H1 (cell line): ENCODE measurements at regions not wholly inside any gene's neighbourhood (a gene's known extent, or its start where the extent isn't known, plus 50 kb on each side); places are given as distances from the start of the nearest gene placed in this dataset.

Experiments used
- CTCF ChIA-PET: fragments of 300-600 bp; sonication (Branson Sonifier 250); formaldehyde crosslinking; loops from one replicate; lab custom pipeline; 2021; ENCODE audit not compliant: partially characterized antibody; lab: Charles Lee
- POLR2A ChIA-PET: fragments of 300-600 bp; sonication (Branson Sonifier 250); formaldehyde crosslinking; loops from one replicate; lab custom pipeline; 2021; ENCODE audit warnings: inconsistent platforms; ENCODE audit not compliant: partially characterized antibody; lab: Charles Lee
- DNase-seq, 2 experiments: peaks; one replicate each; pipeline versions ENCODE4 v3.0.0 to v3.0.0-alpha.2; 2010 to 2022; ENCODE audit warnings: low spot score in 2 of 2, low read depth in 1 of 2, mixed read lengths in 1 of 2
- FAIRE-seq: peaks from 2 replicates; lab custom pipeline; 2011; peaks lifted over from hg19 to GRCh38; lab: Jason Lieb, UNC
- H2AFZ ChIP-seq: 2 replicates; pipeline ENCODE4 v1.8.1; 2012; ENCODE audit warnings: low read length, inconsistent platforms
- H2AK5ac ChIP-seq: 2 replicates; pipeline ENCODE4 v1.6.1; 2013; ENCODE audit warnings: low read depth, low read length
- H2BK120ac ChIP-seq: replicated peaks from 2 replicates; pipeline ENCODE3; 2013; ENCODE audit warnings: low read depth, low read length, inconsistent platforms
- H2BK12ac ChIP-seq: 2 replicates; pipeline ENCODE4 v1.6.1; 2013; ENCODE audit warnings: low read depth, low read length
- H2BK15ac ChIP-seq: 2 replicates; pipeline ENCODE4 v1.6.1; 2013; ENCODE audit warnings: low read length
- H2BK20ac ChIP-seq: 2 replicates; pipeline ENCODE4 v1.6.1; 2013; ENCODE audit warnings: low read length
- H2BK5ac ChIP-seq: 2 replicates; pipeline ENCODE4 v1.6.1; 2013; ENCODE audit warnings: low read depth, low read length
- H3K14ac ChIP-seq: 2 replicates; pipeline ENCODE4 v1.6.1; 2013; ENCODE audit warnings: inconsistent platforms; ENCODE audit not compliant: insufficient read length
- H3K18ac ChIP-seq: 2 replicates; pipeline ENCODE4 v1.6.1; 2013; ENCODE audit warnings: low read length; ENCODE audit errors: extremely low read depth
- H3K23ac ChIP-seq: 2 replicates; pipeline ENCODE4 v1.6.1; 2013; ENCODE audit warnings: inconsistent platforms; ENCODE audit not compliant: insufficient read length
- H3K23me2 ChIP-seq: 2 replicates; pipeline ENCODE4 v1.6.1; 2013; ENCODE audit warnings: low read depth, low read length
- H3K27ac ChIP-seq: 2 replicates; pipeline ENCODE4 v1.6.1; 2011; ENCODE audit warnings: low read depth, low read length, inconsistent platforms
- H3K27me3 ChIP-seq, 4 experiments: replicated peaks in 1 of 4; 1 replicate in 1 of 4; 2 replicates in 3 of 4; pipeline versions ENCODE4 v1.6.1 to v1.8.1; 2011 to 2013; ENCODE audit warnings: low read length in 3 of 4, mild to moderate bottlenecking in 3 of 4, inconsistent platforms in 2 of 4, mixed read lengths in 2 of 4, moderate library complexity in 1 of 4; ENCODE audit not compliant: control insufficient read depth in 3 of 4, insufficient read depth in 3 of 4; ENCODE audit errors: extremely low read depth in 1 of 4
- H3K36me3 ChIP-seq, 4 experiments: 2 replicates each; pipeline versions ENCODE4 v1.6.1 to v1.8.1; 2011 to 2013; ENCODE audit warnings: mild to moderate bottlenecking in 4 of 4, low read length in 3 of 4, moderate library complexity in 2 of 4, control low read depth in 1 of 4, inconsistent platforms in 1 of 4; ENCODE audit not compliant: insufficient read depth in 4 of 4, control insufficient read depth in 2 of 4
- H3K4ac ChIP-seq: replicated peaks from 2 replicates; pipeline ENCODE3; 2013; ENCODE audit warnings: low read length, low read depth, mixed read lengths, inconsistent platforms; ENCODE audit not compliant: insufficient read length
- H3K4me1 ChIP-seq, 4 experiments: replicated peaks in 1 of 4; 1 replicate in 1 of 4; 2 replicates in 3 of 4; pipeline versions ENCODE4 v1.6.1 to v1.8.1; 2011 to 2013; ENCODE audit warnings: low read length in 3 of 4, inconsistent platforms in 2 of 4, mixed read lengths in 1 of 4; ENCODE audit not compliant: insufficient read depth in 4 of 4, control insufficient read depth in 3 of 4
- H3K4me2 ChIP-seq, 2 experiments: 2 replicates each; pipeline versions ENCODE4 v1.6.1 to v1.8.1; 2011 to 2013; ENCODE audit warnings: low read depth in 2 of 2, low read length in 2 of 2, control low read depth in 1 of 2, inconsistent platforms in 1 of 2, mild to moderate bottlenecking in 1 of 2; ENCODE audit not compliant: insufficient read depth in 1 of 2
- H3K4me3 ChIP-seq, 4 experiments: fragments of 200-600, 300-600 bp in 1 of 4; sonication (generic), shearing (Covaris generic), sonication (Bioruptor Twin) in 1 of 4; 2 replicates each; pipeline versions ENCODE4 v1.5.1 to v1.8.1; 2011 to 2016; ENCODE audit warnings: low read length in 4 of 4, low read depth in 3 of 4, control low read depth in 2 of 4, inconsistent platforms in 2 of 4, mild to moderate bottlenecking in 2 of 4, mixed read lengths in 1 of 4, moderate library complexity in 1 of 4; ENCODE audit not compliant: insufficient read depth in 2 of 4; ENCODE audit errors: extremely low read depth in 1 of 4
- H3K56ac ChIP-seq: replicated peaks from 2 replicates; pipeline ENCODE3; 2013; ENCODE audit warnings: low read depth, mild to moderate bottlenecking, mixed read lengths, low read length, inconsistent platforms; ENCODE audit not compliant: insufficient read length
- H3K79me1 ChIP-seq: 2 replicates; pipeline ENCODE4 v1.6.1; 2013; ENCODE audit warnings: low read depth, low read length, control low read depth
- H3K79me2 ChIP-seq, 2 experiments: 2 replicates each; pipeline versions ENCODE4 v1.6.1 to v1.8.1; 2012 to 2013; ENCODE audit warnings: low read length in 2 of 2, mild to moderate bottlenecking in 2 of 2, inconsistent platforms in 1 of 2; ENCODE audit not compliant: insufficient read depth in 2 of 2, control insufficient read depth in 1 of 2
- H3K9ac ChIP-seq, 4 experiments: replicated peaks in 1 of 4; 1 replicate in 1 of 4; 2 replicates in 3 of 4; pipeline versions ENCODE4 v1.6.1 to v1.8.1; 2011 to 2013; ENCODE audit warnings: low read depth in 3 of 4, low read length in 3 of 4, control low read depth in 2 of 4, mild to moderate bottlenecking in 2 of 4, moderate library complexity in 2 of 4, inconsistent platforms in 1 of 4; ENCODE audit errors: extremely low read depth in 1 of 4
- H3K9me3 ChIP-seq, 2 experiments: 2 replicates each; pipeline versions ENCODE4 v1.6.1 to v1.8.1; 2012 to 2013; ENCODE audit warnings: mild to moderate bottlenecking in 2 of 2, moderate library complexity in 2 of 2, control low read depth in 1 of 2, inconsistent platforms in 1 of 2, low read depth in 1 of 2, low read length in 1 of 2, mixed read lengths in 1 of 2; ENCODE audit not compliant: insufficient read depth in 2 of 2
- H4K20me1 ChIP-seq, 2 experiments: replicated peaks in 1 of 2; 2 replicates each; pipeline versions ENCODE3 to v1.8.1; 2011 to 2013; ENCODE audit warnings: inconsistent platforms in 2 of 2, low read length in 2 of 2, mild to moderate bottlenecking in 1 of 2; ENCODE audit not compliant: insufficient read depth in 2 of 2, control insufficient read depth in 1 of 2
- H4K5ac ChIP-seq: 2 replicates; pipeline ENCODE4 v1.6.1; 2013; ENCODE audit warnings: low read length, low read depth, mixed read lengths, inconsistent platforms; ENCODE audit not compliant: insufficient read length
- H4K8ac ChIP-seq: 2 replicates; pipeline ENCODE4 v1.8.0; 2013; ENCODE audit warnings: mild to moderate bottlenecking, moderate library complexity, low read length, inconsistent platforms; ENCODE audit not compliant: insufficient read depth; ENCODE audit errors: extremely low read depth
- H4K91ac ChIP-seq: replicated peaks from 2 replicates; pipeline ENCODE3; 2013; ENCODE audit warnings: low read length, mixed read lengths, inconsistent platforms; ENCODE audit not compliant: insufficient read length
- BACH1 ChIP-seq: IDR thresholded peaks from 2 replicates; pipeline ENCODE4 v1.6.1; 2012; ENCODE audit warnings: low read length, improper control_type of control experiment
- BRCA1 ChIP-seq: IDR thresholded peaks from 2 replicates; pipeline ENCODE4 v1.6.1; 2012; ENCODE audit warnings: low read depth, low read length, improper control_type of control experiment
- HDAC6 ChIP-seq: IDR thresholded peaks from one replicate; pipeline ENCODE4 v1.7.1; 2012; ENCODE audit warnings: low read depth, mild to moderate bottlenecking, inconsistent platforms, low read length, moderate library complexity
- KDM1A ChIP-seq: fragments of 200-600, 300-600 bp; sonication (generic); IDR thresholded peaks from 2 replicates; pipeline ENCODE4 v1.7.1; 2016; ENCODE audit warnings: mild to moderate bottlenecking, low read length, borderline replicate concordance
- KDM4A ChIP-seq: IDR thresholded peaks from one replicate; pipeline ENCODE4 v1.7.1; 2012; ENCODE audit warnings: low read depth, mild to moderate bottlenecking, moderate library complexity, low read length, inconsistent platforms; ENCODE audit not compliant: severe bottlenecking
- POU5F1 ChIP-seq: IDR thresholded peaks from 2 replicates; pipeline ENCODE4 v1.6.1; 2011; ENCODE audit warnings: low read depth, mild to moderate bottlenecking, low read length, moderate library complexity
- RXRA ChIP-seq: IDR thresholded peaks from 2 replicates; pipeline ENCODE4 v1.6.1; 2011; ENCODE audit warnings: low read depth, mild to moderate bottlenecking, low read length, moderate library complexity; ENCODE audit not compliant: insufficient read depth
- SP1 ChIP-seq: IDR thresholded peaks from 2 replicates; pipeline ENCODE4 v1.6.1; 2011; ENCODE audit warnings: low read depth, low read length
- TBP ChIP-seq: IDR thresholded peaks from 2 replicates; pipeline ENCODE4 v1.6.1; 2011; ENCODE audit warnings: low read depth, low read length, improper control_type of control experiment
- TEAD4 ChIP-seq: IDR thresholded peaks from 2 replicates; pipeline ENCODE4 v1.6.1; 2012; ENCODE audit warnings: low read depth, low read length, inconsistent platforms, mixed read lengths
- WGBS, 2 experiments: shearing (Covaris generic) in 1 of 2; methylation state at CpG; one replicate each; pipeline versions ENCODE4 v1.1.6 to v1.1.7; 2013 to 2015; ENCODE audit warnings: low lambda C conversion rate in 2 of 2, mixed read lengths in 2 of 2, inconsistent platforms in 1 of 2, low coverage in 1 of 2, missing lambda C conversion rate in 1 of 2; ENCODE audit not compliant: insufficient replicate concordance in 2 of 2, insufficient coverage in 1 of 2, insufficient read length in 1 of 2; ENCODE audit errors: extremely low coverage in 1 of 2, missing lambda C conversion rate in 1 of 2; 5-methylcytosine and 5-hydroxymethylcytosine counted together
- TF ChIP-seq, protein P1 (sequence below): IDR thresholded peaks from 2 replicates; pipeline ENCODE4 v1.6.1; 2012; ENCODE audit warnings: low read length, inconsistent platforms
- TF ChIP-seq, protein P2 (sequence below): IDR thresholded peaks from 2 replicates; pipeline ENCODE4 v1.6.1; 2012; ENCODE audit warnings: inconsistent platforms

DNA sequence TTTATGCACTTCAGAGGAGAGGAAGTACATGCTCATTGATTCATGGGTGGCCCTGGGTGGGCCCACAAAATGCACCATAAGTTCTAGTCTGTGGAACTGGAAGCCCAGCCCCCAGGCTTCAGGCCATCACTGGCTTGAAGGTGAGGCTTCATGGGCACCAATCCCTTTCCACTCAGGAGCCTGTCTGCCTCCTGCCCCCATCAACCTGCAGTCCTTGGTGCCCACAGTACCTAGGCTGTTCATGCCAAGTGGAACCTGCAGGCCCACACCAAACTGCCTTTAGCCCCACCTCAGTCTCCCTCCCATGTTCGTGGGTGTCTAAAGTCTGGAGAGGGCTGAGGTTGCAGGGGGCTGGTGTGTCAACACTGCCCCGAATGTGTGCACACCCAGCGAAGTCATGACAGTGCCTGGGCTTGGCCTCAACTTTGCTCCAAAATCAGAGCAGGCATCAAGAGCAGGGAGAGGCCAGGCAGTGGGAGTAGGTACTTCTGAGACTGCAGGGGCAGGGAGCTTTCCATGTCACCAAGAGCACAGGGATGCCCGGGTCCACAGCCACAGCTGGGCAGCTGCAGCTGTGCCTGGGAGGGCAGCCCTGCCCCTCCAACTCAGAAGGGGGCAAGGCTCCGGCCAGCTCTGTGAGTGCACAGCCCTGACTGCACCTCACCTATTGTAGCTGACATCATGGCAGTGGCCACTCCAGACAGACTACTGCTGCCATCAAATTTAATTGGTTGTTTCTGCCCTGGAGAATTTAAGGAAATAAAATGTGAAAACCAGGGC, 1250.4 kb upstream of the IGFBP7 start:
- no peak overlapping the region for H2BK5ac ChIP-seq
- FAIRE-seq, result no peak
- H3K27ac ChIP-seq, result no peak overlapping the region
- no peaks in the 10 kb centered on the region for H3K4me1 ChIP-seq
- no peak overlapping the region for H2AFZ ChIP-seq
- H3K23ac ChIP-seq, result no peak overlapping the region
- H3K4me2 ChIP-seq, result no peak overlapping the region
- no peak overlapping the region for H4K5ac ChIP-seq
- H3K9me3 ChIP-seq, result peaks cover 20 to 22% of the 10 kb centered on the region in 2 experiments
- H2BK12ac ChIP-seq, result no peak overlapping the region
- no peak for DNase-seq
- H2BK15ac ChIP-seq, result no peak overlapping the region
- H3K4me3 ChIP-seq, result no peak overlapping the region
- no peaks in the 10 kb centered on the region; a peak in 1 of 8 replicates for H3K36me3 ChIP-seq
- H3K14ac ChIP-seq, result no peak overlapping the region
- no peak overlapping the region for H2BK20ac ChIP-seq
- H2AK5ac ChIP-seq, result no peak overlapping the region
- no peak overlapping the region for H4K8ac ChIP-seq
- no peaks in the 10 kb centered on the region for H3K79me1 ChIP-seq
- no peak overlapping the region for H4K91ac ChIP-seq
- no peak overlapping the region for H3K18ac ChIP-seq
- H3K4ac ChIP-seq, result no peak overlapping the region
- no peak overlapping the region for H3K9ac ChIP-seq
- CTCF ChIA-PET, result no interaction called here
- no peak overlapping the region for H2BK120ac ChIP-seq
- no peaks in the 10 kb centered on the region for H3K79me2 ChIP-seq
- H4K20me1 ChIP-seq, result no peaks in the 10 kb centered on the region
- H3K23me2 ChIP-seq, result no peaks in the 10 kb centered on the region
- POLR2A ChIA-PET, result no interaction called here
- peaks cover 0 to 1% (median 0%) of the 10 kb centered on the region in 4 experiments; a peak in 1 of 7 replicates for H3K27me3 ChIP-seq
- WGBS, 2 experiments, result 88% methylated on average over 5 of the region's 5 CpGs; no CpG with 5 or more reads in 1 of the 2 experiments
- no peak overlapping the region for H3K56ac ChIP-seq
- TF ChIP-seq TEAD4 (no peak), HDAC6 (no peak), SP1 (no peak), BRCA1 (no peak), POU5F1 (no peak), BACH1 (no peak), KDM4A (no peak), RXRA (no peak), TBP (no peak), KDM1A (no peak)
- TF ChIP-seq, protein P1, sequence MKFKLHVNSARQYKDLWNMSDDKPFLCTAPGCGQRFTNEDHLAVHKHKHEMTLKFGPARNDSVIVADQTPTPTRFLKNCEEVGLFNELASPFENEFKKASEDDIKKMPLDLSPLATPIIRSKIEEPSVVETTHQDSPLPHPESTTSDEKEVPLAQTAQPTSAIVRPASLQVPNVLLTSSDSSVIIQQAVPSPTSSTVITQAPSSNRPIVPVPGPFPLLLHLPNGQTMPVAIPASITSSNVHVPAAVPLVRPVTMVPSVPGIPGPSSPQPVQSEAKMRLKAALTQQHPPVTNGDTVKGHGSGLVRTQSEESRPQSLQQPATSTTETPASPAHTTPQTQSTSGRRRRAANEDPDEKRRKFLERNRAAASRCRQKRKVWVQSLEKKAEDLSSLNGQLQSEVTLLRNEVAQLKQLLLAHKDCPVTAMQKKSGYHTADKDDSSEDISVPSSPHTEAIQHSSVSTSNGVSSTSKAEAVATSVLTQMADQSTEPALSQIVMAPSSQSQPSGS, result no peak
- TF ChIP-seq, protein P2, sequence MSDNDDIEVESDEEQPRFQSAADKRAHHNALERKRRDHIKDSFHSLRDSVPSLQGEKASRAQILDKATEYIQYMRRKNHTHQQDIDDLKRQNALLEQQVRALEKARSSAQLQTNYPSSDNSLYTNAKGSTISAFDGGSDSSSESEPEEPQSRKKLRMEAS, result no peak
